IMR-90 (cell line): ENCODE measurements at regions not wholly inside any gene's neighbourhood (a gene's known extent, or its start where the extent isn't known, plus 50 kb on each side); places are given as distances from the start of the nearest gene placed in this dataset.

Experiments used
- BHLHE40 ChIP-seq: fragments of 150-350 bp; IDR thresholded peaks from 2 replicates; pipeline ENCODE4 v1.6.1; 2016; ENCODE audit warnings: mild to moderate bottlenecking, low read depth, low read length
- CEBPB ChIP-seq: IDR thresholded peaks from 2 replicates; pipeline ENCODE4 v1.6.1; 2012; ENCODE audit warnings: low read depth, low read length, improper control_type of control experiment
- CHD1 ChIP-seq: IDR thresholded peaks from 2 replicates; pipeline ENCODE4 v1.6.1; 2012; ENCODE audit warnings: low read depth, low read length, improper control_type of control experiment
- MXI1 ChIP-seq: IDR thresholded peaks from 2 replicates; pipeline ENCODE4 v1.6.1; 2012; ENCODE audit warnings: low read depth, mild to moderate bottlenecking, low read length, moderate library complexity, borderline replicate concordance
- POLR2A ChIP-seq: IDR thresholded peaks from 2 replicates; pipeline ENCODE4 v1.6.1; 2012; ENCODE audit warnings: mild to moderate bottlenecking, low read depth, low read length
- RAD21 ChIP-seq: IDR thresholded peaks from 2 replicates; pipeline ENCODE4 v1.6.1; 2012; ENCODE audit warnings: low read length, improper control_type of control experiment
- SMC3 ChIP-seq: fragments of 150-350 bp; IDR thresholded peaks from 2 replicates; pipeline ENCODE4 v1.6.1; 2016; ENCODE audit warnings: low read depth, mild to moderate bottlenecking, antibody characterized with exemption, low read length, moderate library complexity
- TF ChIP-seq, protein P1 (sequence below): conservative IDR thresholded peaks from 2 replicates; pipeline ENCODE4 v1.5.1; 2012; ENCODE audit warnings: mild to moderate bottlenecking, low read depth, low read length, improper control_type of control experiment
- TF ChIP-seq, protein P2 (sequence below): fragments of 150-350 bp; IDR thresholded peaks from 2 replicates; pipeline ENCODE4 v1.6.1; 2016; ENCODE audit warnings: low read depth, mild to moderate bottlenecking, low read length, moderate library complexity, borderline replicate concordance

DNA sequence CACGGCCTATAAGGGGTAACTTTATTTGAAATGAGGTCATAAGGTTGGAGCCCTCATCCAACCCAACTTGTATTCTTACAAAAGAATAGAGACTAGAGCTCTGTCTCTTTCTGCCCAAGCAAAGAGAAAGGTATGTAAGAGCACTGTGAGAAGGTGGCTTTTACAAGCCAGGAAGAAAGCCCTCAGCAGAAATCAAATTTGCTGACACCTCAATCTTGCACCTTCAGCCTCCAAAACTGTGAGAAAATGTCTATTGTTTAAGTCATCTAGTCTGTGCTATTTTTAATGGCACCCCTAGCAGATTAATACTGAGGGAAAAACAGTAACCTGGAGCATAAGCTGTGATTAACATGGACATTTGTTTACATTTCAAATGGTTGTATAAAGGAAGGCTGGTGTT is 860.7 kb downstream of the PCDH7 start:
- no peak for TF ChIP-seq MXI1
- TF ChIP-seq RAD21 = no peak
- TF ChIP-seq, protein P1, sequence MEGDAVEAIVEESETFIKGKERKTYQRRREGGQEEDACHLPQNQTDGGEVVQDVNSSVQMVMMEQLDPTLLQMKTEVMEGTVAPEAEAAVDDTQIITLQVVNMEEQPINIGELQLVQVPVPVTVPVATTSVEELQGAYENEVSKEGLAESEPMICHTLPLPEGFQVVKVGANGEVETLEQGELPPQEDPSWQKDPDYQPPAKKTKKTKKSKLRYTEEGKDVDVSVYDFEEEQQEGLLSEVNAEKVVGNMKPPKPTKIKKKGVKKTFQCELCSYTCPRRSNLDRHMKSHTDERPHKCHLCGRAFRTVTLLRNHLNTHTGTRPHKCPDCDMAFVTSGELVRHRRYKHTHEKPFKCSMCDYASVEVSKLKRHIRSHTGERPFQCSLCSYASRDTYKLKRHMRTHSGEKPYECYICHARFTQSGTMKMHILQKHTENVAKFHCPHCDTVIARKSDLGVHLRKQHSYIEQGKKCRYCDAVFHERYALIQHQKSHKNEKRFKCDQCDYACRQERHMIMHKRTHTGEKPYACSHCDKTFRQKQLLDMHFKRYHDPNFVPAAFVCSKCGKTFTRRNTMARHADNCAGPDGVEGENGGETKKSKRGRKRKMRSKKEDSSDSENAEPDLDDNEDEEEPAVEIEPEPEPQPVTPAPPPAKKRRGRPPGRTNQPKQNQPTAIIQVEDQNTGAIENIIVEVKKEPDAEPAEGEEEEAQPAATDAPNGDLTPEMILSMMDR = no peak
- no peak for TF ChIP-seq POLR2A
- TF ChIP-seq BHLHE40 = no peak
- TF ChIP-seq, protein P2, sequence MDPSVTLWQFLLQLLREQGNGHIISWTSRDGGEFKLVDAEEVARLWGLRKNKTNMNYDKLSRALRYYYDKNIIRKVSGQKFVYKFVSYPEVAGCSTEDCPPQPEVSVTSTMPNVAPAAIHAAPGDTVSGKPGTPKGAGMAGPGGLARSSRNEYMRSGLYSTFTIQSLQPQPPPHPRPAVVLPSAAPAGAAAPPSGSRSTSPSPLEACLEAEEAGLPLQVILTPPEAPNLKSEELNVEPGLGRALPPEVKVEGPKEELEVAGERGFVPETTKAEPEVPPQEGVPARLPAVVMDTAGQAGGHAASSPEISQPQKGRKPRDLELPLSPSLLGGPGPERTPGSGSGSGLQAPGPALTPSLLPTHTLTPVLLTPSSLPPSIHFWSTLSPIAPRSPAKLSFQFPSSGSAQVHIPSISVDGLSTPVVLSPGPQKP = no peak
- TF ChIP-seq CHD1 = no peak
- TF ChIP-seq SMC3 = no peak
- no peak for TF ChIP-seq CEBPB
